Nephron (organoid): ENCODE measurements at regions not wholly inside any gene's neighbourhood (a gene's known extent, or its start where the extent isn't known, plus 50 kb on each side); places are given as distances from the start of the nearest gene placed in this dataset.

Source experiments
- H3K27ac Mint-ChIP-seq, 3 experiments: 2 replicates each; pipeline ENCODE4 v1.8.0; 2020; ENCODE audit warnings: mixed read lengths in 3 of 3, mild to moderate bottlenecking in 2 of 3, moderate library complexity in 1 of 3
- H3K27me3 Mint-ChIP-seq: 2 replicates; pipeline ENCODE4 v1.8.0; 2021; ENCODE audit warnings: low read depth, mild to moderate bottlenecking, moderate library complexity, mixed read lengths
- H3K36me3 Mint-ChIP-seq: 2 replicates; pipeline ENCODE4 v1.8.0; 2020; ENCODE audit warnings: low read depth, mixed read lengths
- H3K4me1 Mint-ChIP-seq: 2 replicates; pipeline ENCODE4 v1.8.0; 2020; ENCODE audit warnings: mixed read lengths
- H3K4me3 Mint-ChIP-seq, 3 experiments: 2 replicates each; pipeline ENCODE4 v1.8.0; 2020; ENCODE audit warnings: mild to moderate bottlenecking in 3 of 3, mixed read lengths in 3 of 3, moderate library complexity in 2 of 3
- H3K9me3 Mint-ChIP-seq: 2 replicates; pipeline ENCODE4 v1.8.0; 2020; ENCODE audit warnings: mixed read lengths
- CTCF ChIP-seq, 3 experiments: fragments of 200-600 bp; sonication (generic); IDR thresholded peaks; one replicate each; pipeline ENCODE4 v1.5.0; 2021; ENCODE audit warnings: antibody characterized with exemption in 3 of 3; ENCODE audit not compliant: unreplicated experiment in 3 of 3

DNA sequence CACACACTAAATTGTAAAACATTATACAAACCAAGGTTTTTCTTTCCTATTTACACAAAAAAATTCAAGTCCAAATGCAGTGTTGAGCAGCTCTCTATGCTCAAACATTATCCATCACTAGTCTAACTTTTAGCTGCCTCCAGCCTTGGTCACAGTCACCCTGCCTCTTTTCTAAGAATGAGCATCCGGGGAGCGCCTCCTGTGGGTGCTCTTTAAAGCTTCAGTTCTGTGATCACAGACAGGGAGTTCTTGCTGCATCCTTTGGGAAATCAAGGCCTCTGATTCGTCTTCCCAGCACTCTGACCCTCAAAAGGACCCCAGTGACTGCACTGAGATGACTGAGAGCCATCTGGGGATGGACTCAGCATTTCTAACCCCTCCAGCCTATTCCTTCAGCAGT, 289.6 kb downstream of the SEC61B start:
- Mint-ChIP-seq H3K4me1 (peaks cover 17% of the 10 kb centered on the region), H3K27me3 (peaks cover 4% of the 10 kb centered on the region), H3K27ac (no peak overlapping the region), H3K36me3 (no peaks in the 10 kb centered on the region), H3K9me3 (no peaks in the 10 kb centered on the region), H3K4me3 (no peak overlapping the region)
- no peak for TF ChIP-seq CTCF (IDR thresholded peaks at IDR 0.05; ENCODE audit: unreplicated experiment in 3 of 3)

- Mint-ChIP-seq H3K36me3 (no peaks in the 10 kb centered on the region), H3K27ac (no peak overlapping the region), H3K4me1 (peaks cover 17% of the 10 kb centered on the region), H3K27me3 (no peaks in the 10 kb centered on the region), H3K9me3 (no peaks in the 10 kb centered on the region), H3K4me3 (no peak overlapping the region)
- TF ChIP-seq CTCF (IDR thresholded peaks at IDR 0.05; ENCODE audit: unreplicated experiment in 3 of 3): no peak
Observed at GRCh38 chr9:99513441-99514112, 291.5 kb downstream of the SEC61B start.

DNA sequence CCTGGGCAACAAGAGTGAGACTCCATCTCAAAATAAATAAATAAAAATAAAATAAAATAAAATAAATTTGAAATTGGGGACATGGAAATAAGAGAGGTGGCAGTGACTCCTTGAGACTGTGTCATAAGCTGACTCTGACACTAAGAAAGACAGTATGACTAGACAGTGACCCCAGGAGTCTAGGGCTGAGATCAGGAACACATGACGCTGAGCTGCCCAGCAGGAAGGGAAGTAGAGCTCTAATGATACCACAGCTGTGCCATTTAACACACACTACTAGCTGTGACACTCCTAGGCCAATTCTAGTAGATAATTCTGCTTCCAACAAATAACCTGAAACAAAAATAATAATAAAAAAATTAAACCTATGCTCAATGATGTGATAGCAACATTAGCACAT, 293.0 kb downstream of the SEC61B start:
- H3K27ac Mint-ChIP-seq: no peak overlapping the region
- no peaks in the 10 kb centered on the region for H3K36me3 Mint-ChIP-seq
- TF ChIP-seq CTCF (IDR thresholded peaks at IDR 0.05; ENCODE audit: unreplicated experiment in 3 of 3): no peak
- H3K4me3 Mint-ChIP-seq: no peak overlapping the region
- H3K4me1 Mint-ChIP-seq: peaks cover 8% of the 10 kb centered on the region
- H3K27me3 Mint-ChIP-seq: no peaks in the 10 kb centered on the region
- no peaks in the 10 kb centered on the region for H3K9me3 Mint-ChIP-seq

GRCh38 chr9:99515895-99516656, 294.0 kb downstream of the SEC61B start:
- Mint-ChIP-seq H3K9me3 (no peaks in the 10 kb centered on the region), H3K4me1 (no peaks in the 10 kb centered on the region), H3K4me3 (no peak overlapping the region), H3K27me3 (no peaks in the 10 kb centered on the region), H3K36me3 (no peaks in the 10 kb centered on the region), H3K27ac (no peak overlapping the region)
- no peak for TF ChIP-seq CTCF (IDR thresholded peaks at IDR 0.05; ENCODE audit: unreplicated experiment in 3 of 3)

- Mint-ChIP-seq H3K4me1 (no peaks in the 10 kb centered on the region), H3K36me3 (no peaks in the 10 kb centered on the region), H3K27ac (no peak overlapping the region), H3K4me3 (no peak overlapping the region), H3K9me3 (no peaks in the 10 kb centered on the region), H3K27me3 (no peaks in the 10 kb centered on the region)
- no peak for TF ChIP-seq CTCF (IDR thresholded peaks at IDR 0.05; ENCODE audit: unreplicated experiment in 3 of 3)
Observed at GRCh38 chr9:99516657-99517049, 294.6 kb downstream of the SEC61B start.

DNA sequence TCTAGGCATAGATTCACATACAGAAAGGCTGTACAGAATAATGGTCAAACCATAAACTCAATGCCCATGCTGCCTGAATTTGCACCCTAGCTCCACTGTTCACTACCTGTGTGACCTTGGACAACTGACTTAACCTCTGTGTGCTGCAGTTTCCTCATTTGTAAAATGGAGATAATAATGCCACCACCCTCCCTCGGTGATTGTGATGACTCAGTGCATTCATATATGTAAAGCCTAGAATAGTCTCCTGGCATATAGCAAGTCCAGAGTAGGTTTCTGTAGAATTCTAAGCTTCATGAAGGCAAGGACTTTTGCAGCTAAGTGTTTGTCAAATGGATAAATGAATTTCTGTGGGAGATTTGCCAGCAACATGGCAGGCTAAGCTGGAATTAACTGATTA, 297.8 kb upstream of the NR4A3 start:
- Mint-ChIP-seq H3K4me3 (no peak overlapping the region), H3K36me3 (no peaks in the 10 kb centered on the region), H3K9me3 (no peaks in the 10 kb centered on the region), H3K27me3 (no peaks in the 10 kb centered on the region), H3K27ac (no peak overlapping the region), H3K4me1 (no peaks in the 10 kb centered on the region)
- no peak for TF ChIP-seq CTCF (IDR thresholded peaks at IDR 0.05; ENCODE audit: unreplicated experiment in 3 of 3)
